ENCODE measurements at regions not wholly inside any gene's neighbourhood (a gene's known extent, or its start where the extent isn't known, plus 50 kb on each side); places are given as distances from the start of the nearest gene placed in this dataset.
"Not testable (repeated sequence)": the region's sequence is repeated elsewhere in the genome, so short reads cannot be mapped to it uniquely, and the experiment has no call there.

GRCh38 chr1:243061965-243062364 lies 193.1 kb downstream of the CEP170 start:
- TF ChIP-seq REST (IDR thresholded peaks at IDR 0.05; ENCODE audit: insufficient read depth in 1 of 2, low read depth in 2 of 2, low read length in 1 of 2); CTCF (IDR thresholded peaks at IDR 0.05); POLR2AphosphoS5 (IDR thresholded peaks at IDR 0.05; ENCODE audit: low read depth, low read length); TCF7L2 (IDR thresholded peaks at IDR 0.05; ENCODE audit: low read depth, low read length); SIN3A (IDR thresholded peaks at IDR 0.05; ENCODE audit: borderline replicate concordance, insufficient read depth, low read depth, low read length): not testable (repeated sequence)
